ENCODE measurements at regions not wholly inside any gene's neighbourhood (a gene's known extent, or its start where the extent isn't known, plus 50 kb on each side); places are given as distances from the start of the nearest gene placed in this dataset.

GRCh38 chr2:18132697-18133096, 254.2 kb downstream of the KCNS3 start:
- no peak for DNase-seq
- intact Hi-C loops (cut with DNase I): no loop called here
- ATAC-seq (ENCODE audit: poor library complexity): no peak

- ATAC-seq (ENCODE audit: poor library complexity) (no peak), DNase-seq (no peak)
- intact Hi-C loops (cut with DNase I): no loop called here
Measured at GRCh38 chr2:18131761-18132160, 253.3 kb downstream of the KCNS3 start.

GRCh38 chr2:18129348-18129747, 250.9 kb downstream of the KCNS3 start:
- DNase-seq: no peak
- ATAC-seq (ENCODE audit: poor library complexity): no peak
- intact Hi-C loops (cut with DNase I): no loop called here

GRCh38 chr2:18125303-18125702, 246.8 kb downstream of the KCNS3 start:
- DNase-seq (no peak), ATAC-seq (ENCODE audit: poor library complexity) (no peak)
- intact Hi-C loops (cut with DNase I): no loop called here

- intact Hi-C loops (cut with DNase I): no loop called here
- DNase-seq: no peak
- ATAC-seq (ENCODE audit: poor library complexity): peak; percentile 71
Measured at GRCh38 chr2:18124116-18124835, 245.8 kb downstream of the KCNS3 start.

DNA sequence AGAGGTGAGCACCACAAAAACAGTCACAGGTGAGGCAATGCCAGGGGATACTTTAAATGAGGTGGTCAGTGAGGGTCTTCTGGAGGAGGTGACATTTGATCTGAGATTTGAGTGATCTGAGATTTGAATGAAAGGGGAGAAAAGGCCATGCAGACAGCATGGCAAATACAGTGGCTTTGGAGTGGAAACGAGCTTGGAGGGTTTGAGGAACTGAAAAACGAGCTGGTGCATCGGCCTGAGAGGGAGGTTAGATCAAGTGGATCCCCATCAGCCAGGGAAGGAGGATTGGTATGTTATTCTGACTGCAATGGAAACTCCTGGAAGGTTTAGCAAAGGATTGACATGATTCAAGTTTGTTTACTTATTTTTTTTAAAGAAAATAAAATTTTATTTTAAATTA, 245.1 kb downstream of the KCNS3 start:
- intact Hi-C loops (cut with DNase I): no loop called here
- DNase-seq (no peak), ATAC-seq (ENCODE audit: poor library complexity) (no peak)

DNA sequence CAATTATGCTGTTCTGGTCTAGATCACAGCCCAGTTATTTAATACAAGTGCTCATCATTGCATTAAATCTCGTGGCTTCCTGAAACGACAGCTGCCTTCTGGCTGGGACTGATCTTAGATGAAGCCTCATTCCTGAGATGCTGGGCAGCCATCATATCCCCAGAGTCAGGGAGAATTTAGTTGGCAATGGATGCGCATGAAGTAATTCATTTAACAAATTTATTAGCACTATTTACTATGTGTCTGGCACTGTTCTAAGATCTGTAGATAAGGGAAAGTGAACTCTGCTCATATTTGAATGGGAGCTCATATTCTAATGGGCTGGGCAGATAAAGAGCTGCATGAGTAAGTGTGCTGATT, 244.7 kb downstream of the KCNS3 start:
- DNase-seq: no peak
- intact Hi-C loops (cut with DNase I): no loop called here
- no peak for ATAC-seq (ENCODE audit: poor library complexity)

GRCh38 chr2:18122544-18123210, 244.2 kb downstream of the KCNS3 start:
- intact Hi-C loops (cut with DNase I): no loop called here
- DNase-seq (no peak), ATAC-seq (ENCODE audit: poor library complexity) (no peak)

DNA sequence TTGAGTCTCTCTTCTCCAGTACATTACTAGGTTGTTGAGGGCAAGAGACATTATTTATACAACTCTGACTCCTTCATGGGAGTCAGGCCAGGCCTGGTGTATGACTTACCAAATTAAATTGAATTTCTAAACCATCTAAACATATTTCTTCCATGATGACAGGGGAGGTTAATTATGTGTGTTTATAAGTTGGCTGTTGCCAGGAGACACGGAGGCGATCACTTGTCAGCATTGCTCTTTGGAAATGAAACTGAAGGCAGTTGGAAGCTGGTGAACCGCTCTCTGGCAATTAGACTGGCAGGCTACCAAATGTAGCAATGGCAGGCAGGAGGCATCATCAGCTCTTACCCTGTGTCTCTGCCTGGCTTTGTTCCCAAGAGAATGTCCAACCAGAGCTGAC, 241.4 kb downstream of the KCNS3 start:
- ATAC-seq (ENCODE audit: poor library complexity): peak; percentile 57
- no peak for DNase-seq
- intact Hi-C loops (cut with DNase I): no loop called here

DNA sequence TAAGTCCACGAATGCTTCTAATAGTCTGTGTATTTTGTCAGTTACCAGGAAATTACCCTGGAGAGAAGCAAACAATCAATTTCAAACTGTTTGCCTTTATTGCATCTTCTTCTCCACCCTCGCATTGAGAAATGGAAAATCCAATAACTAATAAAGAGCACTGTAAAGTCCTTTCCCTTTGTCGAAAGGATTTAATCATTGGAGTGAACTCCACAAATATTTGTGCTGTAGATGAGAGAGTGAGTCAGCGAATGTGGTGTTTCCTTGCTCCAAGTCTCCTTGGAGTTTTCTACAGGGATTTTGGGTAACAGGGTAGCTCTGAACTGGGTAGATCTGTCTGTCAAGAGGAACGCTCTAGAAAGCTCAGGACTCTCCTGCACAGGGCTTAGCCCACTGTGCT, 240.2 kb downstream of the KCNS3 start:
- DNase-seq (no peak), ATAC-seq (ENCODE audit: poor library complexity) (no peak)
- intact Hi-C loops (cut with DNase I): no loop called here

DNA sequence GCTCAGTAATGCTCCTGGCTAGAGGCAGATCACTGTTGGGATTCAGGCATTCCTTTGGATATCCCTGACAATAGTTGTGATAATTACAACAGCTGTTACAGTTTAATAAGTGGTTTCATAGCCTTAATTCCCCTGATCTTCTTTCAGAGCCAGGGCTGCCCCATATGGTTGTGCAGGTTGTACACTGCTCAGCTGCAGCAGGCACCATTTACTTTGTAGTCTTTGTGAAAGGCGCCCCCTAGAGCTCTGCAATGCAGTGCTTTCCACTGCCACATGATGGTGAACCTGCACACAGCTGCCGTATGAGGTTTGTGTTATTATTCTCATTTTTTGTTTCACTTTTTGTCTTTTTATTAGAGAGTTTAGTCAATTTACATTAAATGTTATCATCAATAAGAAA, 239.1 kb downstream of the KCNS3 start:
- ATAC-seq (ENCODE audit: poor library complexity): no peak

GRCh38 chr2:18110222-18110621, 231.8 kb downstream of the KCNS3 start:
- intact Hi-C loops (cut with DNase I): no loop called here
- DNase-seq (no peak), ATAC-seq (ENCODE audit: poor library complexity) (no peak)

More for the DNA sequence above, 239.1 kb downstream of the KCNS3 start:
- intact Hi-C loops (cut with DNase I): no loop called here
- DNase-seq: no peak

- no peak for DNase-seq
- intact Hi-C loops (cut with DNase I): no loop called here
- ATAC-seq (ENCODE audit: poor library complexity): no peak
Measured at GRCh38 chr2:18106841-18107240, 228.4 kb downstream of the KCNS3 start.

GRCh38 chr2:18105929-18106328, 227.5 kb downstream of the KCNS3 start:
- intact Hi-C loops (cut with DNase I): no loop called here
- ATAC-seq (ENCODE audit: poor library complexity): no peak

GRCh38 chr2:18104595-18105224, 226.2 kb downstream of the KCNS3 start:
- intact Hi-C loops (cut with DNase I): no loop called here
- no peak for ATAC-seq (ENCODE audit: poor library complexity)
- no peak for DNase-seq

More at GRCh38 chr2:18105929-18106328, 227.5 kb downstream of the KCNS3 start:
- no peak for DNase-seq

DNA sequence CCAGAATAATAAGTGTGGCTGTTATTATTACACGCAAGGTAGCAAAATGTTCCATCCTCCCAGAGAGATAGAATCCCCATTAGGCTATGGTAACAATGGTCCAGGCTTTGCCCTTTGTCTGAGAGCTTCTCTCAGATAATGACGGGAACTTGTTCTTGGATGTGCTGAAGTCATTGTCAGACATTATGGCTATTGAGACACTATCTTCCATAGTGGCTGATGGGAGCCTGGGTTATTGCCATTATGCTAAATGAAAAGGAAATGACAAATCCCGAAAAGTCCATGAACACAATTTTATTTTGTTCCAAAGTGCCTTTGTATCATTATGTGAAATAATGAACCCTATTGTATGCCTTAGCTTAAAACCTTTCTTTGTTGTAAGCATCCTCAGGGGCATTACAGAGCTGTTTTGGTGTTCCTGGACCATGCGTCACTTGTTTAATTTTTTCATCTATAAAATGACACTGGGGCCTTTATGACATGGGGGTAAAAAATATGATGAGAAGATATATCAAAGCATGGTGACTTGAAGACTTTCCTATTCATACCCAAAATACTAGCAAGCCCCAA, 218.5 kb downstream of the KCNS3 start:
- DNase-seq (no peak), ATAC-seq (ENCODE audit: poor library complexity) (no peak)
- intact Hi-C loops (cut with DNase I): no loop called here

DNA sequence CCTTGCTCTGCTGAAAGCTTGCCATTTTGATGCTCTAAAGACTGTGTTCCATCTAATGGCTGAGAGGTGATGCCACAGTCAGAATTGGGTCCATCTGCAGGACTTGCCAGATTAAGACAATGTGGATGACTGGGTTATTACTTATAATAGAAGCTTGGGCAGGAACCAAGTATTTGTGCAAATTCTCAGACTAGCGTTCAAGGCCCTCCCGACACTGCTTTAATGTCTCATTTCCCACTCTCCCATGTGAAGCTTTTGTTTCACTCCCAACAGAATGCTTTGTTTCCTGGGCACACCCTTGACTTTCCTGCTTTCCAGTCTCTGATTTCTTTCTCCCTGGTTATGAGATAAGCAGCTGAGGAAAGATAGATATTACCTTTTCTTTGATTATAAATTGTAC, 215.8 kb downstream of the KCNS3 start:
- no peak for ATAC-seq (ENCODE audit: poor library complexity)
- no peak for DNase-seq
- intact Hi-C loops (cut with DNase I): no loop called here

DNA sequence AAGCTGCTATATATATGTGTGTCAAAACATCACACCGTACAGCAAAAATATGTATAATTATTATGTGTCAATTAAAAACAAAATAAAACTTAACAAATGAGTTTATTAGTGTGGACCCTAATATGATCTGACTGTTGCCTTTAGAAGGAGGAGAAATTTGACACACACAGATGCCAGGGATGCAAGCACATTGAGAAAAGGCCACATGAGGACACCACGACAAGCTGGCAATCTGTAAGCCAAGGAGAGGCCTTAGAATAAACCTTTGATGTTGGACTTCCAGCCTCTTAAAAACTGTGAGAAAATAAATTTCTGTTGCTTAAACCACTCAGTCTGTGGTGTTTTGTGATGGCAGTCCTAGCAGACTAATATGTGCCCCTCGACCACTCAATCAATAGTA, 214.7 kb downstream of the KCNS3 start:
- intact Hi-C loops (cut with DNase I): no loop called here
- no peak for ATAC-seq (ENCODE audit: poor library complexity)
- DNase-seq: no peak

- DNase-seq: no peak
- ATAC-seq (ENCODE audit: poor library complexity): no peak
- intact Hi-C loops (cut with DNase I): no loop called here
Measured at GRCh38 chr2:18092760-18093159, 214.3 kb downstream of the KCNS3 start.

DNA sequence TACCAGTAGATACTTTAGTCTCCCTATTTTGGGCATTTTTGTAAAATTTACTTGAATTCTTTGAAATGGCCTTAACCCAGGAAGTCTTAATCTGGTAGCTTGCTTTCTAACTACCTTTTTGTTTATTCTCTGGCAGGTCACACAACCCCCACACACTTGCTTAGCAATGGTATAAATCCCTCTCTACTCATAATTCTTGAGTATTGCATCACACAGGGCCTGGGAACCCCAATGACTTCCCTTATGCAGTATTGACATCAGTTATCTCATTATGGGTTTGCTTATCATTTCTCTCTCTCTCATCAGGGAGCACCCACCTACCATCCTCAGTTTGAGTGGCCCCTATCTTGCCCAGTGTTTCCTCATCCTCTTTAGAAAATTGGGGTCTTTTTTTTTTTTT, 207.1 kb downstream of the KCNS3 start:
- intact Hi-C loops (cut with DNase I): no loop called here
- no peak for ATAC-seq (ENCODE audit: poor library complexity)
- DNase-seq: no peak
